Large intestine (tissue), 3 donors: ENCODE measurements at regions not wholly inside any gene's neighbourhood (a gene's known extent, or its start where the extent isn't known, plus 50 kb on each side); places are given as distances from the start of the nearest gene placed in this dataset.
"Not testable (repeated sequence)": the region's sequence is repeated elsewhere in the genome, so short reads cannot be mapped to it uniquely, and the experiment has no call there.

Experiments used
- DNase-seq, 2 donors: peaks; one replicate each; pipeline versions ENCODE4 v3.0.0 to v3.0.0-alpha.2; 2013
- H3K27ac ChIP-seq: one replicate; pipeline ENCODE4 v1.5.1; 2013; ENCODE audit warnings: low read length
- H3K27me3 ChIP-seq: 2 replicates; pipeline ENCODE4 v1.6.1; 2013; ENCODE audit warnings: low read length; ENCODE audit not compliant: control insufficient read depth, insufficient read depth
- H3K36me3 ChIP-seq: 2 replicates; pipeline ENCODE4 v1.6.1; 2013; ENCODE audit warnings: low read length; ENCODE audit not compliant: control insufficient read depth, insufficient read depth
- H3K4me1 ChIP-seq: one replicate; pipeline ENCODE4 v1.6.1; 2013; ENCODE audit warnings: low read length; ENCODE audit not compliant: control insufficient read depth, insufficient read depth
- H3K4me3 ChIP-seq: one replicate; pipeline ENCODE4 v1.5.1; 2013; ENCODE audit warnings: low read length
- H3K9me3 ChIP-seq: one replicate; pipeline ENCODE4 v1.6.1; 2013; ENCODE audit warnings: mild to moderate bottlenecking, low read depth, low read length, moderate library complexity; ENCODE audit not compliant: control insufficient read depth
- WGBS: methylation state at CpG from one replicate; pipeline ENCODE4 v1.1.5; 2013; ENCODE audit warnings: low lambda C conversion rate; ENCODE audit not compliant: insufficient coverage; 5-methylcytosine and 5-hydroxymethylcytosine counted together

DNA sequence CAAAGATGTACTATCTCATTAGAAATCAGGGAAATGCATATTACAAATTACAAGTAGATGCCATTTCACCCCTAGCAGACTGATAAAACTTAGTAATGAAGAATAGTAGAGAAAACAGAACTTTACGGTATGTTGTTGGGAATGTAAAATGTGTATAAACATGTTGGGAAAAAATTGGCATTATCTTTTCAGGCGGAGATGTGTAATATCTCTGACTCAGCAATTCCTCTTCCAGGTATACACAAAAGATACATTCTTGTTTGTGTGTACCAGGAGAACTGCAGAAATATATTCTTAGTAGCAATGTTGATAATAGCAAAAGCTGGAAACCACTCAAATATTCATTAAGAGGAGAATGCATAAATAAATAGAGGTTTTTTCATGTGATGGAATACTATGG is 204.5 kb downstream of the LPIN1 start:
- Histone ChIP-seq H3K27ac (no peak overlapping the region), H3K36me3 (no peaks in the 10 kb centered on the region), H3K9me3 (no peaks in the 10 kb centered on the region), H3K27me3 (no peaks in the 10 kb centered on the region), H3K4me1 (no peaks in the 10 kb centered on the region), H3K4me3 (no peak overlapping the region)
- no peak for DNase-seq
- WGBS: 68% methylated on average over 2 of the region's 2 CpGs

DNA sequence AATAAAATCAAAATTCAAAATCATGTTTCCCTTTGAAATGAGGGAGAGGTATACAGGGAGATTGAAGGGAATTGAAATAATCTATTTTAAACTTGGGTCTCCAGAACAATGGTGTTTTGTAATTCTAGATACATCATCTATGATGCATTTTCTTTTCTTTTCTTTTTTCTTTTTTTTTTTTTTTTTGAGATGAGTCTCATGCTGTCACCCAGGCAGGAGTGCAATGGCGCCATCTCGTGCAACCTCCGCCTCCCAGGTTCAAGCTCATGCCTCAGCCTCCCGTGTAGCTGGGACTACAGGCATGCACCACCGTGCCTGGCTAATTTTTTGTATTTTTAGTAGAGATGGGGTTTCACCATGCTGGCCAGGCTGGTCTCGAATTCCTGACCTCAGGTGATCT is 205.1 kb downstream of the LPIN1 start:
- H3K9me3 ChIP-seq, H3K27me3 ChIP-seq, H3K4me1 ChIP-seq, DNase-seq, H3K4me3 ChIP-seq, H3K36me3 ChIP-seq, H3K27ac ChIP-seq: not testable (repeated sequence)
- WGBS: no CpG with 5 or more reads among the region's 6 CpGs

- no peak overlapping the region for H3K27ac ChIP-seq
- H3K36me3 ChIP-seq: no peaks in the 10 kb centered on the region
- no peaks in the 10 kb centered on the region for H3K4me1 ChIP-seq
- H3K4me3 ChIP-seq: no peak overlapping the region
- no peak for DNase-seq
- H3K9me3 ChIP-seq: no peaks in the 10 kb centered on the region
- no CpG with 5 or more reads among the region's 3 CpGs for WGBS
- no peaks in the 10 kb centered on the region for H3K27me3 ChIP-seq
Observed at GRCh38 chr2:11953258-11953657, 206.8 kb downstream of the LPIN1 start.

- H3K4me1 ChIP-seq: no peaks in the 10 kb centered on the region
- no peaks in the 10 kb centered on the region for H3K27me3 ChIP-seq
- WGBS: 100% methylated on average over 1 of the region's 2 CpGs
- H3K4me3 ChIP-seq: no peak overlapping the region
- H3K9me3 ChIP-seq: no peaks in the 10 kb centered on the region
- no peaks in the 10 kb centered on the region for H3K36me3 ChIP-seq
- no peak for DNase-seq
- no peak overlapping the region for H3K27ac ChIP-seq
Observed at GRCh38 chr2:11955314-11955713, 208.9 kb downstream of the LPIN1 start.

GRCh38 chr2:11955884-11956291 is 209.5 kb downstream of the LPIN1 start:
- DNase-seq: no peak
- no CpG with 5 or more reads among the region's 9 CpGs for WGBS
- H3K27me3 ChIP-seq: no peaks in the 10 kb centered on the region
- no peak overlapping the region for H3K27ac ChIP-seq
- H3K4me1 ChIP-seq: no peaks in the 10 kb centered on the region
- H3K36me3 ChIP-seq: no peaks in the 10 kb centered on the region
- H3K4me3 ChIP-seq: no peak overlapping the region
- H3K9me3 ChIP-seq: no peaks in the 10 kb centered on the region

- WGBS: no CpG with 5 or more reads among the region's 10 CpGs
- no peak for DNase-seq
Observed at GRCh38 chr2:11962707-11963328, 216.4 kb downstream of the LPIN1 start.

GRCh38 chr2:11963966-11964365 is 217.5 kb downstream of the LPIN1 start:
- H3K36me3 ChIP-seq: no peaks in the 10 kb centered on the region
- no CpG with 5 or more reads among the region's 1 CpG for WGBS
- no peak overlapping the region for H3K27ac ChIP-seq
- H3K9me3 ChIP-seq: no peaks in the 10 kb centered on the region
- no peak overlapping the region for H3K4me3 ChIP-seq
- no peak for DNase-seq
- no peaks in the 10 kb centered on the region for H3K27me3 ChIP-seq
- no peaks in the 10 kb centered on the region for H3K4me1 ChIP-seq

More at GRCh38 chr2:11962707-11963328, 216.4 kb downstream of the LPIN1 start:
- Histone ChIP-seq H3K9me3 (no peaks in the 10 kb centered on the region), H3K27ac (no peak overlapping the region), H3K36me3 (no peaks in the 10 kb centered on the region), H3K4me1 (no peaks in the 10 kb centered on the region), H3K4me3 (no peak overlapping the region), H3K27me3 (no peaks in the 10 kb centered on the region)

- Histone ChIP-seq H3K4me1 (no peaks in the 10 kb centered on the region), H3K9me3 (no peaks in the 10 kb centered on the region), H3K36me3 (no peaks in the 10 kb centered on the region), H3K27ac (no peak overlapping the region), H3K4me3 (no peak overlapping the region), H3K27me3 (no peaks in the 10 kb centered on the region)
- WGBS: no CpG with 5 or more reads among the region's 7 CpGs
- peak in 1 of 2 donors; percentile 6 for DNase-seq
Observed at GRCh38 chr2:11967946-11968465, 221.6 kb downstream of the LPIN1 start.

- no peak for DNase-seq
- H3K36me3 ChIP-seq: no peaks in the 10 kb centered on the region
- WGBS: 89% methylated on average over 2 of the region's 5 CpGs
- no peak overlapping the region for H3K27ac ChIP-seq
- H3K4me3 ChIP-seq: no peak overlapping the region
- H3K27me3 ChIP-seq: no peaks in the 10 kb centered on the region
- H3K4me1 ChIP-seq: no peaks in the 10 kb centered on the region
- H3K9me3 ChIP-seq: no peaks in the 10 kb centered on the region
Observed at GRCh38 chr2:11968521-11968920, 222.1 kb downstream of the LPIN1 start.

- peaks cover 1% of the 10 kb centered on the region for H3K9me3 ChIP-seq
- H3K27me3 ChIP-seq: no peaks in the 10 kb centered on the region
- H3K27ac ChIP-seq: no peak overlapping the region
- H3K4me3 ChIP-seq: no peak overlapping the region
- H3K4me1 ChIP-seq: no peaks in the 10 kb centered on the region
- DNase-seq: no peak
- WGBS: no CpG with 5 or more reads among the region's 1 CpG
- H3K36me3 ChIP-seq: no peaks in the 10 kb centered on the region
Observed at GRCh38 chr2:11969774-11970173, 223.3 kb downstream of the LPIN1 start.

GRCh38 chr2:11974573-11974972 is 228.1 kb downstream of the LPIN1 start:
- Histone ChIP-seq H3K27ac (no peak overlapping the region), H3K4me1 (no peaks in the 10 kb centered on the region), H3K27me3 (no peaks in the 10 kb centered on the region), H3K4me3 (no peak overlapping the region), H3K9me3 (peaks cover 6% of the 10 kb centered on the region), H3K36me3 (no peaks in the 10 kb centered on the region)
- DNase-seq: no peak
- WGBS: 100% methylated on average over 1 of the region's 1 CpG
